Left ventricle myocardium inferior (tissue), 1 donor: ENCODE measurements at regions not wholly inside any gene's neighbourhood (a gene's known extent, or its start where the extent isn't known, plus 50 kb on each side); places are given as distances from the start of the nearest gene placed in this dataset.

Source experiments
- DNase-seq: peaks from one replicate; pipeline ENCODE4 v3.0.0-alpha.2; 2020
- H3K27ac ChIP-seq: fragments of 200-600 bp; replicated peaks from 2 replicates; pipeline ENCODE4 v1.8.0; 2021
- H3K27me3 ChIP-seq: fragments of 200-600 bp; 2 replicates; pipeline ENCODE4 v1.8.0; 2021; ENCODE audit warnings: low read depth
- H3K36me3 ChIP-seq: fragments of 200-600 bp; 2 replicates; pipeline ENCODE4 v1.8.0; 2021
- H3K4me1 ChIP-seq: fragments of 200-600 bp; 2 replicates; pipeline ENCODE4 v1.8.0; 2021
- H3K4me3 ChIP-seq: fragments of 200-600 bp; 2 replicates; pipeline ENCODE4 v1.8.0; 2021; ENCODE audit warnings: mild to moderate bottlenecking, moderate library complexity
- H3K9me3 ChIP-seq: fragments of 200-600 bp; replicated peaks from 2 replicates; pipeline ENCODE4 v1.8.0; 2021
- CTCF ChIP-seq: fragments of 200-600 bp; IDR thresholded peaks from 2 replicates; pipeline ENCODE4 v1.8.0; 2021; ENCODE audit warnings: antibody characterized with exemption, mild to moderate bottlenecking, borderline replicate concordance
- intact Hi-C: fragments of 100-400 bp; cut with micrococcal nuclease; formaldehyde crosslinking; loops from one replicate; pipeline ENCODE4 v1.11.0; 2022
- donor health status: DM: no; HTN: yes; CAD: no; lungs with severe emphysema.

- Histone ChIP-seq H3K4me1 (no peaks in the 10 kb centered on the region), H3K27ac (no peak overlapping the region), H3K27me3 (peaks cover 39% of the 10 kb centered on the region), H3K4me3 (no peak overlapping the region), H3K36me3 (no peaks in the 10 kb centered on the region), H3K9me3 (peaks cover 11% of the 10 kb centered on the region)
- intact Hi-C loops: no loop called here
- no peak for DNase-seq
- no peak for TF ChIP-seq CTCF
Observed at GRCh38 chr17:33529816-33530215, 236.7 kb upstream of the ASIC2 start.

DNA sequence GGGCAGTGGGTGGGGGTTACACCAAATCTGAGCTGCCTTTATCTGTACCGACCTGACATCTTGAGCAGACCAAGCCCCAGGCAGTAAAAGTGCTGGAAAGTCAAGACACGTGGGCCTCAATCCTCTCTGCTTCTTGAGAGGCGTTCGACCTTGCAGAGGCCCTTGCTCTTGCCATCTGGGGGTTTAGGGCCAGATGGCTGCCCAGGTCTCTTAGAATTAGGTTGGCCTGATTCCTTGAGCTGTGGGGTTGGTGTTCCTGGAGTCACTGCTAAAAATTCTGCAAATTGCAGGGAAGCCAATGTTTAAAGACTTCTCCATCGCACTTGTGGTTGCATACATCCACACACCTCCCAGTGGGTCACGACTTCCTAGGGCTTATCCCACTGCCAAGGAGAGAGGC, 238.2 kb upstream of the ASIC2 start:
- no peak for DNase-seq
- peaks cover 11% of the 10 kb centered on the region for H3K9me3 ChIP-seq
- H3K4me1 ChIP-seq: no peaks in the 10 kb centered on the region
- no peak for TF ChIP-seq CTCF
- H3K36me3 ChIP-seq: no peaks in the 10 kb centered on the region
- H3K4me3 ChIP-seq: no peak overlapping the region
- intact Hi-C loops: no loop called here
- H3K27ac ChIP-seq: no peak overlapping the region
- peaks cover 36% of the 10 kb centered on the region for H3K27me3 ChIP-seq

DNA sequence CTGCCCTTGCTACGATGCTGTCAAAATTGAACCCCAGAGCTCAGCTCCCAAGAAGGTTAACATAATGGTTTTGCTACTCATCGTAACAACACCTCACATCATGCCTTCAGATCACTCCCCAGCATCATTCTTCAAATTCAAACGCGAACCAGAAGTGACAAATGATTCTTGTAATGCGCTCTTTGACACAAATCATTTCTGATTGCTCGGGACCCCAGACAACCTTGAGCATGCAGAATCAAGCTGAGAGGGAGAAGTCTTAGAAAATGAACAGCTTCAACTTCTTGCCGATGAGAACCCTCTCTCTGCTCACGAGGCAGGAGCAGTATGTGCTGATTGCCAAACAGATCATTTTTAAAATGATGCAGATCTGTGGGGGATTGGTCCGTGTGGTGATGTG, 241.0 kb upstream of the ASIC2 start:
- TF ChIP-seq CTCF: no peak
- no peak for DNase-seq
- Histone ChIP-seq H3K4me1 (no peaks in the 10 kb centered on the region), H3K27ac (no peak overlapping the region), H3K4me3 (no peak overlapping the region), H3K27me3 (peaks cover 49% of the 10 kb centered on the region), H3K9me3 (no peaks in the 10 kb centered on the region), H3K36me3 (no peaks in the 10 kb centered on the region)
- intact Hi-C loops: no loop called here

DNA sequence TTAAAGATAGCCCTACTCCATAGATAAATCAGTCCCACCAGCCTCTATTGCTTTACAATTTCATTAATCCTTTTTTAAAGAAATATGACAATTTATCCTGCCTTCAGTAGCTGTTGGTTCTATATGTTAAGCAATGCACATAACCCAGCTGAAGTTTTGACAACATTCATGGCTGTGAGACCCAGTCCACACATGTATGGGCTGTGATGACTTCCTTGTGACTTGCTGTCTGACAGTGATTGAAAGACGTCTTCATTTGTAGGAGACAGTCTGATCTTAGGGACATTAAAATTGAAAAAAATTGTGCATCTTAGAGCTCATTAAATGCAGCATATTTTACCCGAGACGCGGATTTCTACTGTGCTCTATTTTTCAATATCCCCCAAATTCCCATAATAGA, 252.0 kb upstream of the ASIC2 start:
- no peak overlapping the region for H3K27ac ChIP-seq

DNA sequence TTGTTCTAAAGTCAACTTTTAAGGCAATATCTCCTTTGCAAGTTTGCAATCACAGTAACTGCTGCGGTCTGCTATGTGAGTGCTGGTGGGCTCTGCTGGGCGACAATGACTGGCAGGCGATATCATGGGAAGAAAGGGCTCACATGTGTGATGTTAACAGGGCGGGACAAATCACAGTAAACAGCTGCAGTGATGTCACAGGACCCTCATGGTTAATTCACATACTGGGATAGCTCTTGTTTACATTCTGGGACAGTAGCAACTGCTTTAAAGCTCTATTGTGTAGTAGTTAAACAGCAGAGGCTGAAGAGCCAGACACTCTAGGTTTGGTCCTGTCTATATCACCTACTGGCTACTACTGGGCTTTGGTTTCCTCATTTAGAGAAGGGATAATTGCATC, 257.2 kb upstream of the ASIC2 start:
- Histone ChIP-seq H3K27ac (no peak overlapping the region), H3K4me3 (no peak overlapping the region), H3K36me3 (no peaks in the 10 kb centered on the region), H3K4me1 (no peaks in the 10 kb centered on the region), H3K27me3 (peaks cover 68% of the 10 kb centered on the region), H3K9me3 (no peaks in the 10 kb centered on the region)
- intact Hi-C loops: no loop called here
- DNase-seq: no peak
- no peak for TF ChIP-seq CTCF

More for the DNA sequence above, 252.0 kb upstream of the ASIC2 start:
- Histone ChIP-seq H3K4me1 (no peaks in the 10 kb centered on the region), H3K27me3 (peaks cover 58% of the 10 kb centered on the region), H3K4me3 (no peak overlapping the region), H3K9me3 (no peaks in the 10 kb centered on the region), H3K36me3 (no peaks in the 10 kb centered on the region)
- intact Hi-C loops: no loop called here
- DNase-seq: no peak
- TF ChIP-seq CTCF: no peak

GRCh38 chr17:33551075-33551474, 258.0 kb upstream of the ASIC2 start:
- DNase-seq: no peak
- H3K9me3 ChIP-seq: no peaks in the 10 kb centered on the region
- no peak overlapping the region for H3K4me3 ChIP-seq
- no peaks in the 10 kb centered on the region for H3K36me3 ChIP-seq
- H3K4me1 ChIP-seq: no peaks in the 10 kb centered on the region
- peaks cover 65% of the 10 kb centered on the region for H3K27me3 ChIP-seq
- no peak for TF ChIP-seq CTCF
- H3K27ac ChIP-seq: no peak overlapping the region
- intact Hi-C loops: no loop called here
